NCI-H1105 treated with DMSO at 0.1 percent for 48 hours (cell line): ENCODE measurements at regions not wholly inside any gene's neighbourhood (a gene's known extent, or its start where the extent isn't known, plus 50 kb on each side); places are given as distances from the start of the nearest gene placed in this dataset.
"Not testable (repeated sequence)": the region's sequence is repeated elsewhere in the genome, so short reads cannot be mapped to it uniquely, and the experiment has no call there.

Experiments used
- DNase-seq: peaks from one replicate; lab custom pipeline; 2025; lab: John Stamatoyannopoulos, UW

- not testable (repeated sequence) for DNase-seq
These were observed 192.0 kb upstream of the MEIS1 start for GRCh38 chr2:66242888-66243287.

DNA sequence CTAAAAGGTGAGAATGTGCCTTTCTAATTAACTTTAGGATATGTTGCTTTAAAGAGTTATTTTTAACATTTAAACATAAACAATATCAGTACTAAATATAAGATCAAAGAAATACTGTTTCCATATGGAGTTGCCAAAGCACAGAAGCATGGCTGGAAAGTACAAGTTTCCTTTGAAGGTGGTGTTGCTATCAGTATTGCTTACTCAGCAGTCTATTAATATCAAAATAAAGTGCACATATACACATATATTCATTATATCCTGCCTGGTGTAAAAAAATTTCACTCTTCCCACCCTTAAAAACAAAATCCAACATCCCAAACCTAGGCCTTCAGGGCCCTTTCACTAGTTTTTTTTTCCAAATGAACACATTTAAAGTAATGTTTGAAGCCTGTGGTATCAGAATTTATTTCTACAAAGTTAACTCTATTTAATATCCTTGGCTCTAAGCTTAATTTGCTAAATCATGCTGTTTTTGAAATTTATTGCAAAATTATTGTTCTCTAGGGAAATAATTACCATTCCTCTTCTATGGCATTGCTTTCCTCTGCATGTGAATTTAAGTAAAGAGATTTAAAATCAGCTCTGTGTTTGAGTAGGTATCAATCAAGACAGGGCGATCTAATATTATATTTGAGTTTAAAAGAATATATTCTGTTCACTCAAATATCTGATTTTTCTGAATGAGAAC is 192.7 kb upstream of the MEIS1 start:
- DNase-seq = no peak

DNA sequence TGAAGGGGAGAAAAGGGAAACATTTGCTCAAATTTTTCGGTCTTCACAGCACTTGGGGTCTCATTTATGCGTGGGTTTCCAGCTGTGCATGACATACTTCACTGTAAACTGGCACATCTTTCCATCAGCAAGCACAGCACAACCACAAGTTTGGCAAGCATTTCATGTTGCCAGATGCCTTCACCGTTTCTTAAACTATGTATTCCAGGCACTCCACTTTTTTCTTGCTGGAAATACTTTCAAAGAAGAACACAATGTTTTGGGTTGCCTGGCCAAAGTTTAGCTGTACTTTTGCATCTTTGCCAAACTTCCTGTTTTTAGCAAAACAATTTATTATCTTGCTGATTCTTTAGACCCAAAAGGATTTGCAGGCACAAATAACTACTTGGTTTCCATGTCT is 194.6 kb upstream of the MEIS1 start:
- no peak for DNase-seq

GRCh38 chr2:66239655-66240054 is 195.3 kb upstream of the MEIS1 start:
- no peak for DNase-seq

DNA sequence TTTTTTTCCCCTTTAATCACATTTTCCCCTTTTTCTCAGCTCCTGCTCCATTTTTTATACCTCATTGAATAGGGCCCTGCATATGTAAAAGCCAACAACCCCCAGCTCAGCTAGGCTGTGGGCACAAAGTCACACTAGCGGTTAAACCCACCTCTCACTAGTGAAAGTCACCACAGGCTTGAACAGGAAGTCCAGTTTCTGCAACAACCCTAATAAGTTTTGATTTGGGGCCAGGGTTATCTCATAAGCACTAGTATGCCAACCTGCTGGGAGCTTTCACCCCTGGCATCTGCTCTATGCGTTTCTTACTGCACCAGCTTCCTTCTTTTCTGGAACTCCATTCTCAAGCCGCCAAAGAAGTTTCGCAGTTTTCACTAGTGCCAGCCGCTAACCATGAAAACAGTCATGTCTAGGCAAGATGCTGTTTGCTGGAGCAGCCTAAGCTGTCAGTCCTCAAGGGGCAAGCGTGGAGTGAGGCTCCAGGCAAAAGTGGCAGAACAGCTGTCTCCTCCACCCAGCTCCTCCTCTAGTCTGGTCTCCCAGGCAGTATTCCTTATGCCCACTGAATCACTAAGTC is 197.0 kb upstream of the MEIS1 start:
- DNase-seq = no peak

DNA sequence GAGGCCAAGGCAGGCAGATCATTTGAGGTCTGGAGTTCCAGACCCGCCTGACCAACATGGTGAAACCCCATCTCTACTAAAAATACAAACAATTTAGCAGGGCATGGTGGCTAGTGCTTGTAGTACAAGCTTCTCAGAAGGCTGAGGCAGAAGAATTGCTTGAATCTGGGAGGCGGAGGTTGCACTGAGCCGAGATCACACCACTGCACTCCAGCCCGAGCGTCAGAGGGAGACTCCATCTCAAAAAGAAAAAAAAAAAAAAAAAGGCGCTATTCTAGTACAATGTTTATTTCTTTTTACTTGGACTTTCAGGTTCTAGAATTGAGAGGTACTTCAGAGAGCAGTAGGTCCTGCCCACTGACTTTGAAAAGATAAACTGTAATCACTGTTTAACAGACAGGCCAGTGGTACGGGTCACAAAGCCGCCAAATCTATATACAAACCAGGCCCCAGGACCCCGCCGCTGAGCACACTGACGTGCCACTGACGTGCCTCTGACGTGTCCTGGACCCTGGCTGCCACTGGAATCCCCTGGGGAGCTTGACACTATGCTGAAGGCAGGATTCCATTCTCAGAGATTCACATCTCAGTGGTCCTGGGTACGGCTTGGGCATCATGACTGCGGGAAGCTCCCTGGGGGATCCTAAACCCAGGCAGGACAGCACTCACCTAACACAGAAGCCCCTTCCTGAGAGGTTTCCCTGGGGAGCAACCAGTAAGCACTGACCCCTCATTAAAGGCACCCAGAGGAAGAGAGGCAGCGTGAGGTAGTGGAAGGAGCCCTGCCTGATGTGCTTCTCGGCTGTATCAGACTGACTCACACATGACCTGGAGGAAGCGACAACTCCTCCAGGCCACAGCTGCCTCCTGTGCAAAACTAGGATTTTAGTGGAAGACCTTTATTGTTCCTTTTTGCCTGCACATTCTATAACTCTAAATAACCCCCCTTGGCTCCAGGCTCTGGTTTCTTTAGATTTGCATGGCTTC is 197.8 kb upstream of the MEIS1 start:
- no peak for DNase-seq

GRCh38 chr2:66236067-66236685 is 198.7 kb upstream of the MEIS1 start:
- no peak for DNase-seq

GRCh38 chr2:66235428-66235827 is 199.5 kb upstream of the MEIS1 start:
- no peak for DNase-seq

DNA sequence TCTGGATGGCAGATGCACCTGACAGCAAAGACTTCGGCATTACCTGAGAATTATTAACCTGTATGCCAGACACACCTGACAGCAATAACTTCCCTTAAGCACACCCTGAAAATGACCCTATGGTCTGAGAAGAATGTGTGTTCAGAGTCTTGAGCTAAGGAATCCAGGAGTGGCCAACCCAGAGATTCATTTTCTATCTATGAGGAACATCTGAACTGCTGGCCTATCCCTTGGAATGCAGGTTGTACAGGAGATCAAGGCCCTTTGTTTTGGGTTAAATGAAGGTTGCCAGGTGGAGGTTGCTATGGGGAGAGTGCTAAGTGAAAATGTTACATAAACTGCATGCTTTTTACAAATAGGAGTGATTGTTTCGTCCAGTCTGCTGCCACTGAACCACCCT is 200.9 kb upstream of the MEIS1 start:
- DNase-seq = no peak

DNA sequence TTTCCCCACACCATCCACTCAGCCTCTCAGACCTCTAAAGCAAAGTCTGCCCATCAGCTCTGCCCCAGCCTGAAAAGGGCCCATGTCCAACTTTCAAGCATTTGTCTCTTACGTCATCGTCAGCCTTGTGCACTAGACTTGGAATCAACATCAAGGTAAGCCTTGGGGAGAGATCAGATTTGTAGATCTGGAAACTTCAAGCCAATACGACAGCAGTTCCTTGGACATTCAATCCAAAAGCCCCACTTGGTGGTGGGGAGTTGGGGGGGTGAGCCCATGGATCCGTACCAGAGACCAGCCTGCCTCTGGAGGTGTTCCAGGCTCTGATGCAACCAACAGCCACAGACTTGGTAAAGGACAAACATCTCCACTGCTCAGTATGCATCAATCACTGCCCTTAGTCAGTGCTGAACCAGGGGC is 206.8 kb upstream of the MEIS1 start:
- DNase-seq = no peak

DNA sequence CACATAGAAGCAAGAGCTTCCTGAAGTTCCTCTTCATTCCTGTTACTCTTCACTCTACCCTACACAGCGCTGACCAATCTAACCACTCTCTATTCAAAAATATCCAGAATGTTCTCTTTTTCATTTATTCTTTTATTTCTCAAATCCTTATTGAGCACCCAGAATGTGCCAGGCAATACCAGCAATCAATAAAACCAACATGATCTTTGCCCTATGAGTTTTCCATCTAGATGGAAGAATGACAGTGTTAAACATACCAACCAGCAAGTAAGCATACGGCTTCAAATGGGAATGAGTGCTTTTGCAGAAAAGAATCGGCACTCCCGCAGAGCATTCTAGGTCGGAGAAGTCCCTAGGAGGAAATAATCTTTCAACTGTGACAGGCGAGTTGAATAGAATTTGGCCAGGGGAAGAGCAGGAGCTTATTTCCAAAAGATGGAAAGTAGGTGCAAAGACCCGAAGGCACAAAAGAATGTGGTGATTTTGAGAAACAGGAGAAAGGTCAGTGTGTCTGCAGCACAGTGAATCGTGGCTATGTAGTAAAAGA is 217.8 kb upstream of the MEIS1 start:
- DNase-seq = no peak

DNA sequence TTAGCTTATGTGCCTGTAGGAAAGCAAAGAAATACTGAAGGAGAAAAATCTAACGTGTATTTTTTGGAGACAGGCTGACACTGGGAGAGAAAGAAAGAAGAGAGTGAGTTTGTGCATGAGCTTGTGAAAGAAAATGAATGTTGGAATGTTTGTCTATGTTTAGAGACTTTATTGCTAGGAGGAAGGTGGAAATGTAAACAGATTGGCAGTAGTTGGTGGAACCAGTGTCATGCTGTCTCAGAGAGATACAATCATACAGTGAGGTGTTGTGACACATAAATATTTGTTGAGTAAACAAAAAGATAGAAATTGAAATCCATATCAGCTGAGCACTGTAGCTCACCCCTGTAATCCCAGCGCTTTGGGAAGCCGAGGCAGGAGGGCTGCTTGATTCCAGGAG is 222.2 kb upstream of the MEIS1 start:
- no peak for DNase-seq

DNA sequence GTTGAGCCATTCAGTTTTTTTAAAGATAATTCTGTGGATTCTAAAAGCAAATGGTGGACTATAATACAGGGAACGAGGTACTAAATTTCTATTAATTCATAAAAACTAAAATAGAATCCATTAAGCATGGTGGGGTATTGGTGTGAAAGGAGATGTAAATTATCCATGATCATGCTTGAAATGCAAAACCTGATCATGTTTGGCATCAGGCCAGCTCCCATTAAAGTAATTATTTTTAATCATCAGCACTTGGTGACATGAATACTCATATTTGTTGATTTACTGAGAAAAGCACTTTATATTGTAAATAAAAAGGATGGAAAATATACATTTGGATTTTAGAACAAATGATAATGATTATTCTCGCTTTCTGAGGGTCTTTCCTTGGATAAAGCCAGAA is 232.3 kb upstream of the MEIS1 start:
- DNase-seq = peak; percentile 79

DNA sequence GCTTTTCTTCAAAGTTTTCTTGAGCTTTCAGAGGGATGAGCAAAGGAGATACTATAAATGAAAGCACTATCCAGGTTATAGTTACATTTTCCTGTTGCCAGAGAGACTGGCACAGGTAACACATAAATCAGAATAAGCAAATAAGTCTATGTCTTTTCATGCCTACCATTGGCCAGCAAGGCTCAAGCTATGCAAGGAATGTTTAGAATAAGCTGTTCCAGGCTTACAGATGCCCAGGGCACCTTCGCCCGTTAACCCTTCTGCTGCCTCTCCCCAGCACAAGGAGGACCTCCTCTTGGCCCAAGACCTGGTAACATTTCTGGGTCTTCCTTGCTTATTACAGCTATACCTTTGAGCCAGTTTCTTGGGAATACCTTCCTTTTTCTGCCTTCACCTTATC is 233.7 kb upstream of the MEIS1 start:
- no peak for DNase-seq

- peak; percentile 25 for DNase-seq
These were observed 236.1 kb upstream of the MEIS1 start for GRCh38 chr2:66198873-66199272.

- DNase-seq = no peak
These were observed 242.0 kb upstream of the MEIS1 start for GRCh38 chr2:66192888-66193287.

DNA sequence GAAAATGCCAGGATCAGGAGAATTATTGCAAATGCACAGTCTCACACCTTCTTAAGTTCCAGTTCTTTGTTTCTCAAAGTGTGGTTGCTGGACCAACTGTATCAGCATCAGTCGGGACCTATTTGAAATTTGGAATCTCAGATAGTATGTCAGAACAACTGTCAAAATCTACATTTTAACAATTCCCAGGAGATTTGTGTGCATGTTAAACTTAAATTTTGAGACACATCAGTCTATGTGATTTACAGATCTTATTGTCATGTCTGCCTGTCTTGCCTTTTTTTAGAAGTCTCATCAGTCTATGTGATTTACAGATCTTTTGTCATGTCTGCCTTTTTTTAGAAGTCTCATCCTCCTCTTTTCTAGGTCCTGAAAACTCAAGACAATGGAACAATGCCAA is 243.6 kb upstream of the MEIS1 start:
- no peak for DNase-seq

- DNase-seq = no peak
These were observed 245.4 kb upstream of the MEIS1 start for GRCh38 chr2:66189553-66189952.

GRCh38 chr2:66186537-66186936 is 248.4 kb upstream of the MEIS1 start:
- no peak for DNase-seq

- no peak for DNase-seq
These were observed 249.3 kb upstream of the MEIS1 start for GRCh38 chr2:66185497-66186054.

DNA sequence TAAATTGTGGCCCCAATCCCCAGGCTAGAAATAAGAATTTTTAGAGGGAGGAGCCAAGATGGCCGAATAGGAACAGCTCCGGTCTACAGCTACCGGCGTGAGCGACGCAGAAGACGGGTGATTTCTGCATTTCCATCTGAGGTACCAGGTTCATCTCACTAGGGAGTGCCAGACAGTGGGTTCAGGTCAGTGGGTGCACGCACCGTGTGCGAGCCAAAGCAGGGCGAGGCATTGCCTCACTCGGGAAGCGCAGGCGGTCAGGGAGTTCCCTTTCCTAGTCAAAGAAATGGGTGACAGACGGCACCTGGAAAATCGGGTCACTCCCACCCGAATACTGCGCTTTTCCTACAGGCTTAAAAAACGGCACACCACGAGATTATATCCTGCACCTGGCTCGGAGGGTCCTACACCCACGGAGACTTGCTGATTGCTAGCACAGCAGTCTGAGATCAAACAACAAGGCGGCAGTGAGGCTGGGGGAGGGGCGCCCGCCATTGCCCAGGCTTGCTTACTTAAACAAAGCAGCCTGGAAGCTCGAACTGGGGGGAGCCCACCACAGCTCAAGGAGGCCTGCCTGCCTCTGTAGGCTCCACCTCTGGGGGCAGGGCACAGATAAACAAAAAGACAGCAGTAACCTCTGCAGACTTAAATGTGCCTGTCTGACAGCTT is 257.7 kb upstream of the MEIS1 start:
- not testable (repeated sequence) for DNase-seq
